ENCODE measurements at regions not wholly inside any gene's neighbourhood (a gene's known extent, or its start where the extent isn't known, plus 50 kb on each side); places are given as distances from the start of the nearest gene placed in this dataset.

DNA sequence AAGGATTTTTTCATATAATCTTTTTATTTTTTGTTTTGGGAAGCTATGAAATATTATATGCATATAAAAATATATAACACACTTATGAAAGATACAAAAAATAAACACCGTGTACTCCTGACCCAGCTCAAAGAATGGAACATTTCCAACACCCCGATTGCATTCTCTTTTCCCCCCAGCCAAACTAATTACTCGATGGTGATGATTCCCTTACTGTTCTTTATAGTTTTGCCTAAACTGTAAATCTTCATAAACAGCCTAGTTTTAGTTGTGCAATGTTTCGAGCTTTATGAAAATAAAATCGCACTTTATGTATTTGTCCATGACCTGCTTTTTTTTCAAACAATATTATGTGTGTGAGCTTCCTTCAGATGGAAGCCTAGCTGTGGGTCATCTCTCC is 352.0 kb upstream of the KAZN start:
- no peak for TF ChIP-seq YY1 (IDR thresholded peaks at IDR 0.05; ENCODE audit: low read depth)
- no peak for TF ChIP-seq RAD21 (IDR thresholded peaks at IDR 0.05; ENCODE audit: low read depth)
- TF ChIP-seq TEAD4 (IDR thresholded peaks at IDR 0.05) = no peak
- no peak for TF ChIP-seq USF1 (IDR thresholded peaks at IDR 0.05)
- no peak for TF ChIP-seq REST (IDR thresholded peaks at IDR 0.05; ENCODE audit: low read depth)
- TF ChIP-seq CEBPB (IDR thresholded peaks at IDR 0.05) = no peak
- no peak for TF ChIP-seq ZBTB7A (IDR thresholded peaks at IDR 0.05; ENCODE audit: low read depth)
- TF ChIP-seq, protein P1, sequence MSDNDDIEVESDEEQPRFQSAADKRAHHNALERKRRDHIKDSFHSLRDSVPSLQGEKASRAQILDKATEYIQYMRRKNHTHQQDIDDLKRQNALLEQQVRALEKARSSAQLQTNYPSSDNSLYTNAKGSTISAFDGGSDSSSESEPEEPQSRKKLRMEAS (IDR thresholded peaks at IDR 0.05) = no peak
- no peak for TF ChIP-seq TAF1 (IDR thresholded peaks at IDR 0.05; ENCODE audit: low read depth)
- TF ChIP-seq EGR1 (IDR thresholded peaks at IDR 0.05) = no peak
- TF ChIP-seq TCF12 (IDR thresholded peaks at IDR 0.05; ENCODE audit: low read depth) = no peak
- TF ChIP-seq CREB1 (IDR thresholded peaks at IDR 0.05; ENCODE audit: low read depth) = no peak

- no peak for TF ChIP-seq ZBTB7A (IDR thresholded peaks at IDR 0.05; ENCODE audit: low read depth)
- TF ChIP-seq YY1 (IDR thresholded peaks at IDR 0.05; ENCODE audit: low read depth) = no peak
- TF ChIP-seq FOXM1 (IDR thresholded peaks at IDR 0.05; ENCODE audit: borderline replicate concordance, low read depth) = no peak
- no peak for TF ChIP-seq TCF12 (IDR thresholded peaks at IDR 0.05; ENCODE audit: low read depth)
- TF ChIP-seq USF1 (IDR thresholded peaks at IDR 0.05) = no peak
- TF ChIP-seq EP300 (IDR thresholded peaks at IDR 0.05; ENCODE audit: borderline replicate concordance) = no peak
- TF ChIP-seq RAD21 (IDR thresholded peaks at IDR 0.05; ENCODE audit: low read depth) = no peak
- TF ChIP-seq TEAD4 (IDR thresholded peaks at IDR 0.05) = no peak
- no peak for TF ChIP-seq EGR1 (IDR thresholded peaks at IDR 0.05)
- no peak for TF ChIP-seq TAF1 (IDR thresholded peaks at IDR 0.05; ENCODE audit: low read depth)
- TF ChIP-seq, protein P1 (IDR thresholded peaks at IDR 0.05) = no peak
- no peak for TF ChIP-seq REST (IDR thresholded peaks at IDR 0.05; ENCODE audit: low read depth)
- TF ChIP-seq CEBPB (IDR thresholded peaks at IDR 0.05) = no peak
- TF ChIP-seq NFIC (IDR thresholded peaks at IDR 0.05) = no peak
- TF ChIP-seq CREB1 (IDR thresholded peaks at IDR 0.05; ENCODE audit: low read depth) = no peak
These were observed 350.8 kb upstream of the KAZN start for GRCh38 chr1:14247666-14248065.

DNA sequence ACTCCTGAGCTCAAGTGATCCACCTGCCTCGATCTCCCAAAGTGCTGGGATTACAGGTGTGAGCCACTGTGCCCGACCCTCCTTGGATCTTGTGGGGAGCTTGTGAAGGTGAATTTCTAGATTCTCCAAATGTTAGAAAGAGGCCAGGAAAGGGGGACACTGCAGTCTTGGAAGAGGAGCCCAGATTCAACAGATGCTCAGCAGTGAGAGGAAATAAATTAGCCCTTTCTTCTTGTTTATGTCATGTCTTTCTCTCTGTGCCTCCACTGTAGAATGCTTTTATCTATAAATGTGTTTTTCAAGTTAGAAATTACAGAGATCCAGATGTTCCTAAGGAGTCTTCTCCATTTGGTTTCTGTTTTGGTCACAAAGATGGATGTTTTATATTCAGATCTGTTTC is 346.6 kb upstream of the KAZN start:
- TF ChIP-seq USF1 (IDR thresholded peaks at IDR 0.05) = no peak
- TF ChIP-seq FOXM1 (IDR thresholded peaks at IDR 0.05; ENCODE audit: borderline replicate concordance, low read depth) = no peak
- TF ChIP-seq, protein P1 (IDR thresholded peaks at IDR 0.05) = no peak
- TF ChIP-seq YY1 (IDR thresholded peaks at IDR 0.05; ENCODE audit: low read depth) = no peak
- TF ChIP-seq EGR1 (IDR thresholded peaks at IDR 0.05) = no peak
- TF ChIP-seq TAF1 (IDR thresholded peaks at IDR 0.05; ENCODE audit: low read depth) = no peak
- TF ChIP-seq ZBTB7A (IDR thresholded peaks at IDR 0.05; ENCODE audit: low read depth) = no peak
- no peak for TF ChIP-seq CREB1 (IDR thresholded peaks at IDR 0.05; ENCODE audit: low read depth)
- TF ChIP-seq RAD21 (IDR thresholded peaks at IDR 0.05; ENCODE audit: low read depth) = no peak
- no peak for TF ChIP-seq TEAD4 (IDR thresholded peaks at IDR 0.05)
- no peak for TF ChIP-seq EP300 (IDR thresholded peaks at IDR 0.05; ENCODE audit: borderline replicate concordance)
- TF ChIP-seq NFIC (IDR thresholded peaks at IDR 0.05) = no peak
- no peak for TF ChIP-seq REST (IDR thresholded peaks at IDR 0.05; ENCODE audit: low read depth)
- TF ChIP-seq CEBPB (IDR thresholded peaks at IDR 0.05) = no peak
- no peak for TF ChIP-seq TCF12 (IDR thresholded peaks at IDR 0.05; ENCODE audit: low read depth)

GRCh38 chr1:14253676-14254075 is 344.8 kb upstream of the KAZN start:
- TF ChIP-seq TAF1 (IDR thresholded peaks at IDR 0.05; ENCODE audit: low read depth) (no peak), ZBTB7A (IDR thresholded peaks at IDR 0.05; ENCODE audit: low read depth) (no peak), CREB1 (IDR thresholded peaks at IDR 0.05; ENCODE audit: low read depth) (no peak), TEAD4 (IDR thresholded peaks at IDR 0.05) (no peak), YY1 (IDR thresholded peaks at IDR 0.05; ENCODE audit: low read depth) (no peak), REST (IDR thresholded peaks at IDR 0.05; ENCODE audit: low read depth) (no peak), EGR1 (IDR thresholded peaks at IDR 0.05) (no peak), RAD21 (IDR thresholded peaks at IDR 0.05; ENCODE audit: low read depth) (no peak), EP300 (IDR thresholded peaks at IDR 0.05; ENCODE audit: borderline replicate concordance) (no peak), FOXM1 (IDR thresholded peaks at IDR 0.05; ENCODE audit: borderline replicate concordance, low read depth) (no peak), CEBPB (IDR thresholded peaks at IDR 0.05) (no peak), TCF12 (IDR thresholded peaks at IDR 0.05; ENCODE audit: low read depth) (no peak), NFIC (IDR thresholded peaks at IDR 0.05) (no peak), USF1 (IDR thresholded peaks at IDR 0.05) (no peak)
- TF ChIP-seq, protein P1 (IDR thresholded peaks at IDR 0.05) = no peak
